HG02885 (cell line): ENCODE measurements at regions not wholly inside any gene's neighbourhood (a gene's known extent, or its start where the extent isn't known, plus 50 kb on each side); places are given as distances from the start of the nearest gene placed in this dataset.

ENCODE experiments used
- ATAC-seq: cut with Tn5 transposase; IDR thresholded peaks from one replicate; pipeline ENCODE4 v1.9.1; 2021; ENCODE audit warnings: mild to moderate bottlenecking; ENCODE audit not compliant: unreplicated experiment, poor library complexity

DNA sequence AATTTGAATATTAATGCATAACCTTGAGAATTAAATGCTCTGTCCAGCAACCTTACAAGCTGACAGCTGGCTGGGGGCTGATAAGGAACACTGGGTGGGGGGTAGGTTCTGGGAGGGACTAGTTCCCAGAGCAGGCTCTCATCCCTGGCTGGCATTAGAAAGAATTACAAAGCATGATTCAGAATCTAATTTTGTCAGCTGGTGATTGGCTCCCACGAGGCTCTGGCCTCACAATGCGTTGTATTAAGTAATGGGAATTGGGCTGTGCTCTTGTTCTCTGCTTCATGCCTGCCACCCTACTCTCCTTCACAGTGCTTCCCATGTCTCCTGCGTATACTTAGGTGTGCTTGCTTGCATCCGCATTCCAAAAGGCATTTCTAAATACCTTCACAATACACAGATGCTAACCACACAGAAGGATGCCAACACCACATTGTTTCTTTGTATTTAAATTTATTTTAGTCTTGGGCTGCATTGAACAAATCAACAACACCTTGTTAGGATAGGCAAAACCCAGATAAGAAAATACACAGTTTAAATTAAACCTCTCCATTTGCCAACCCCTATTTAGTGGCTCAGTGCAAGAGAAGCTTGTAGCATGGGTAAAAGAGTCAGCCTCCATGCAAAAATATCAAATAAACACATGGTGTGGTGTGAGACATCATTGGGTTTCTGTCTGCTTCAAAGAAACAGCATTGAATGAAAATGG lies 434.5 kb upstream of the JAG1 start:
- ATAC-seq, result no peak

DNA sequence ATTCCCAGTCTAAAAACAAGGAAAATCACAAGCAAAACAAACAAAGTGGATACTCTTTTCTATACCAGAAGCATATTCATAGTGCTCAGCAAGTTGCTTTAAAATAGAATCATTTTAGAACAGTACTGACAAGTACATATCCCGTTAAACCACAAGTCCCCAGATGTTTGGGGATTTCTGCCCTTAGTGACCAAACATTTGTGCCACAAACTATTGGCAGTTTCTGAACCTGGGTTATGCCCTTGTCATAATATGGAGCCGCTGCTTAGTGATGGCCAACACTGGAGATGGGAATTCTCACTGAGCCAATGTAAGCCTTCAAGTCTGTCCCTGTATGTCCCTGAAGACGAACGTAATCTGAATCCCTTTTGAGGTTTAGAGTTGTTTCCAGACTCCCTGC lies 436.7 kb upstream of the JAG1 start:
- no peak for ATAC-seq

- ATAC-seq, result no peak
These were observed 437.4 kb upstream of the JAG1 start for GRCh38 chr20:11111191-11111590.

- ATAC-seq, result no peak
These were observed 439.0 kb upstream of the JAG1 start for GRCh38 chr20:11112832-11113231.

GRCh38 chr20:11114382-11114781 lies 440.6 kb upstream of the JAG1 start:
- ATAC-seq, result no peak

DNA sequence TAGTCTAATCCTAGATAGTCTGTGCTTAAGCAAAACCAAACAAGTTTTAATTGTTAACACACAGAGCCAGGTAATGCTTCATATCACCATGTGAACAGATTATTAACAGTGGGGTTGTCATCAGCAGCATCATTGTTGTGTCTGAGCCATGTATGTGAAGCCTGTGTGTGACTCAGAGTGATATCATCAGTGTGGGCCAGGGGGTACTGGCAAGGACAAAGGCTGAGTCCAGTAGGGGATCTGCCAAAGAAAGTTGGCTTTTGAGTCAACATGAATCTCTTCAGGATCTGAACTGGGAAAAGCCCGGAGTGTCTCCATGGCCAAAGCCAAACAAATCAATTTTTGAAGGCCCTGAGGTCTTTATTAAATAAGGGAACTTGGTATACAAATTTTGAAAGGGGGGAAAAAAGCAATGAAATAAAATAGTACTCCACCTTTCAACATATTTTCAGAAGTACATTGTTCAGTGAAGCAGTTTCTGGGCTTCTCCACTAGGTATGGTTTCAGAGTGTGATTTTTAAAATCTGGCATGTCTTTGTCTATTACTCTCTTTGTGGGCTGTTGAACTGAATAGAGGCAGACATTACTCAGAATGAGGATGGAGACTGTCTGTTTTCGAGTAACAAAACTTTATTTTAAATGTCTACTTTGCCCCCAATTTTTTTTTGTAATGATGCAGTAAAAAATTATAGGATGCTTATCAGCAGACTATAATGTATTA lies 444.2 kb upstream of the JAG1 start:
- no peak for ATAC-seq

DNA sequence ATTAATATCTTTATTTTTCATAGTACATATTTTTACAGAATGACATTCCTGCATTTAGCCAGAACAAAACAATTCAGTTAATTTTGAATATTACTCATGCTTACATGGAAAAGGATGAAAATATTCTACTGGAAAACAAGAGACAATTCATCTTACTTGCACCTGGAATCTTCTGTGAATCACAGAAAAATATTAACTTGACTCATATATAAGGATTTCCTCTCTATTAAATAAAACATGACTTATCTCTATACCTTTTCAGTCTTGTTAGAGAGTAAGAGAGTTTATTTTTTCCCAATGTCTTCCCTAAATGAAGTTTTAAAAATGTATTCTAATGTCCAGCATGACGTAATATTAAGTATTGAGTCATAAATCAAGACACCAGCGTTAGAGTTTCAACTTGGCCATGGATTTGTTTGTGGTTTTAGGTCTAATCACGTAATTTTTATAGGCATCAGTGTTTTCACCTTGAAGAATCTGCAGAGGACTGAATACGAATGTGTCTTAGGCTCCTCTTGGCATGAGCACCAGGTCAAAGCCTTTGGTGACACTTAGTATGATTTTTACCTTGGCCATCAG lies 445.1 kb upstream of the JAG1 start:
- no peak for ATAC-seq

- ATAC-seq, result no peak
These were observed 445.8 kb upstream of the JAG1 start for GRCh38 chr20:11119573-11119972.

DNA sequence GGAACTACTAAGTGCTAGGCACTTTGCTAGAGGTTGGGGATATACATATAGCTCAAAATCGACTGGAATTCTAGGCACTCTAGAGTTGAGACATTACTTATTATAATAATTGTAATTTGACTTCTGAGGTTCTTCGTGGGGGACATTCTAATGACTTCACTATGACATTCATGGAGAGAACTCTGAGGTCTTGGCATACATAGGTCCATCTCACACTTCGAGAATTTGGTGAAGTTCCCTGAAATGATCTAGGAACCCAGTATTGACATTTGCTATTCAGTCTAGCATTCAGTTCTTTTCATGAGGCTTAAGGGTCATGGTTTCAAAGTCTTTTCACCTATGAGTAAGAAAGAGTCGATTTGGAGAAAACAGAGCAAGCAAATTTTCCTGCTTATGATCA lies 446.6 kb upstream of the JAG1 start:
- no peak for ATAC-seq

GRCh38 chr20:11124849-11125505 lies 451.2 kb upstream of the JAG1 start:
- ATAC-seq, result no peak

GRCh38 chr20:11128220-11128718 lies 454.5 kb upstream of the JAG1 start:
- no peak for ATAC-seq

GRCh38 chr20:11128721-11129120 lies 454.9 kb upstream of the JAG1 start:
- ATAC-seq, result no peak

DNA sequence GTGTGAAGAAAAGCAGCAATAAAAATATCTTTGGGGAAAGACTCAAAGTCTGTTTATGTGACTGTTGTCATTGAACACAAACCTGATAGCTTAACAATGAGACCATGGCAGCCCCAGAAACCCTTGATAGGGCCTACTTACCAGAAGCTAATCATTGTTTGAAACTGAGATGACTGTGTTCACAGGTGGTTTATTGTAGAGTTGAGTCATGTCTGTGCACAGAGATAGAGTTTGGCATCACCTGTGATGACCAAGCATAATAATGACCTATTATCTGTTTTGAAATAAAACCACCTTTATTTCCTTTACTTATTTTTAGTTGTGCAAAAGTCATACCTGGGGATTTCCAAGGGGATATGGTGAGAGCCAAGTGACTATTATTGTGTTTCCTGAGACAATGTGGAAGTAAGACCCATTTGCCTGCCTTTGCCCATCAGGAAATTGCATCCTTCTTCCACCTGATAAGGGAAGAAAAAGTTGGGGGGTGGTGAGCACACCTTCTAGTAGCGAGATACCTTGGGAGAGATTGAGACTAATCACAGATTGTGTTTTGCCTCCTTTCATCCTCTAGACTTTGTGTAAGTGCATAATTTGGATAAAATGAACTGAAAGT lies 456.9 kb upstream of the JAG1 start:
- ATAC-seq, result no peak

- no peak for ATAC-seq
These were observed 459.1 kb upstream of the JAG1 start for GRCh38 chr20:11132819-11133415.

DNA sequence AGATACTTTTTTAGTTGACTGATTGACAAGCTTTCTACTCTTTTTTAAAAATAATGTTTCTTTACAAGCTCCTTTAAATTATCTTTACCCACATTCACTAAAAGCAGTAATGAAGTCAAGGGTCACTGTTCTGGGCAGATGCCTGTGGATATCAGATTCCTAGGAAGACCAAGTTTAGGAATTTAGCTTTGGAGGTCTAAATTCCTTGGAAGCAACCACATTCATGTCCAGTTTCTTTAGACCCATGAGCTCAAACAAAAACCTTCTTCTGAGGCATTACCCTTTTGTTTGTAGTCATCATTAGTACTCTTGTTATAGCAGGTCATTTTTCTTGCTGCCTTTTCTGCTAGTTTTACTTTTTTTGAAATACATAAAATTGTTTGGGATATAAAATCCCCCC lies 462.9 kb upstream of the JAG1 start:
- no peak for ATAC-seq

GRCh38 chr20:11137688-11138087 lies 463.9 kb upstream of the JAG1 start:
- ATAC-seq, result no peak

- no peak for ATAC-seq
These were observed 466.6 kb upstream of the JAG1 start for GRCh38 chr20:11140359-11140758.

DNA sequence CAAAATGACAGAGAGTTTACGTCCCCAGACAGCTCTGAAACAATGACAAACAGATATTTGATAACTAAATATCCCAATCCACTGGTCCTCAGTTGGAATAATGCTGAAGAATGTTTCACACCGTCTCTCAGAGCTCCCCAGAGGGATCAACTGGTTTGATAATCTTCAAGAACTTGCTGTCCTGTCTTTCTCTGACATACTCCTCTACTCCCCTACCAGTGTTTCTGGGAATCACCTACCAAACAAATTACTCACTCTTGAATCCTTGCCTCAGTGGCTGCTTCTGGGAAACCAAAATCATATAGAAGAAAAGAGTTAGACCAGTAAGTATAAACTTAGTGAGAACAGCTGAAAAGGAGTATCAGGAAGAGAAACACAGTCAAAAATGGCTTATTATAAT lies 469.7 kb upstream of the JAG1 start:
- no peak for ATAC-seq

DNA sequence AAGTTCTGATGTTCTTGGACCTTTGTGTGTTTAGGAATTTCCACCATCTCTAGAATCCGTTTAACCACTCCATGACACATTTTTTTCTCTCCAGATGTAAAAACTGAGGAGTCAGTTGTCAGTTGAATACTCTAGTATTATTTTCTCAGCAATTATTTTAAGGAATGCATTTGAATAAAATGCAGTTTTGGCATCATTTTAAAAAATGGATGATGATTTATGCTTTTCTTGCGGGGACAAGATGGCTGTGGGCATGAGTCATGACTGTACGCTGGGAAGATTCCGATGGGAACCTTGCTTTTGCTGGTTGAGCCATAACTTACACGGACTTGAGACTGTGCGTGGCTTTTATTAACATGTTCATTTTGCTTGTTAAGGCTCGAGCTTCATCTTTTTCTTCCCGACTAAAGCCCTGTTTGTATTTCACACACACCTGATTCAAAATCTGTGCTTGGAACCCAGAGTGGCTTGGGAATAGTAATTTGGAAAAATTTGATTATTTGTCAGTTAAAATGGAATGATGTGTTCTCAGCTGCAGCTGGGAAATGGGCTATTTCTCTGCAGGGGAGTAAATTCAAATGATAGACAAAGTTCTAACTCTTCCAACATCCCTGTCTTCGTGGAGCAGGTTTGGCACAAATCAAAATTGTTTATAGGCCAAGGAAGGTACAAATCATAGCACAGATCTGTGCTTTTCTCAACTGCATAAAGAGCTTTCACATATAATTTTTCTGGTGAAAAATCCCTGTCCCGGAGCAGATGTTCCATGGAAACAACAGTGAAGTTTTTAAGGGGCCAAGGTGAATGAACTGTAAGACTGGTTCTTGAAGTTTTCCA lies 470.5 kb upstream of the JAG1 start:
- no peak for ATAC-seq
